Loucy (cell line): ENCODE measurements at regions not wholly inside any gene's neighbourhood (a gene's known extent, or its start where the extent isn't known, plus 50 kb on each side); places are given as distances from the start of the nearest gene placed in this dataset.

Experiments used
- H2AFZ ChIP-seq: fragments of 200-600 bp; sonication (generic); 2 replicates; pipeline ENCODE4 v1.6.0; 2016; ENCODE audit warnings: antibody characterized with exemption, mild to moderate bottlenecking, low read length, moderate library complexity
- H3F3A ChIP-seq: fragments of 200-600 bp; 2 replicates; pipeline ENCODE4 v1.6.0; 2016; ENCODE audit warnings: antibody characterized with exemption, low read depth, mild to moderate bottlenecking
- H3K27me3 ChIP-seq: fragments of 200-600 bp; sonication (generic); 2 replicates; pipeline ENCODE4 v1.6.1; 2014; ENCODE audit warnings: low read length, mild to moderate bottlenecking; ENCODE audit not compliant: insufficient read depth, poor library complexity, severe bottlenecking
- H3K36me3 ChIP-seq: fragments of 200-600 bp; sonication (generic); 2 replicates; pipeline ENCODE4 v1.6.1; 2016; ENCODE audit warnings: low read length; ENCODE audit not compliant: insufficient read depth
- H3K4me1 ChIP-seq: fragments of 200-600 bp; sonication (generic); 2 replicates; pipeline ENCODE4 v1.5.1; 2014; ENCODE audit warnings: low read length, mild to moderate bottlenecking; ENCODE audit not compliant: insufficient read depth, poor library complexity, severe bottlenecking
- H3K4me2 ChIP-seq: fragments of 200-600 bp; sonication (generic); 2 replicates; pipeline ENCODE4 v1.6.0; 2014; ENCODE audit warnings: antibody characterized with exemption, low read length, low read depth, mild to moderate bottlenecking; ENCODE audit not compliant: poor library complexity, severe bottlenecking
- H3K4me3 ChIP-seq: fragments of 200-600 bp; sonication (generic); 2 replicates; pipeline ENCODE4 v1.5.1; 2014; ENCODE audit warnings: low read length, mild to moderate bottlenecking, mixed read lengths; ENCODE audit not compliant: poor library complexity, severe bottlenecking
- H3K79me2 ChIP-seq: fragments of 200-600 bp; sonication (generic); 2 replicates; pipeline ENCODE4 v1.6.1; 2014; ENCODE audit warnings: low read length; ENCODE audit not compliant: insufficient read depth
- H3K9ac ChIP-seq: fragments of 200-600 bp; sonication (generic); 2 replicates; pipeline ENCODE4 v1.6.0; 2014; ENCODE audit warnings: mild to moderate bottlenecking, low read depth, low read length, moderate library complexity; ENCODE audit not compliant: poor library complexity, severe bottlenecking
- H3K9me2 ChIP-seq: fragments of 200-600 bp; sonication (generic); replicated peaks from 2 replicates; pipeline ENCODE4 v1.6.1; 2016; ENCODE audit warnings: low read depth, low read length, mixed read lengths
- H3K9me3 ChIP-seq: fragments of 200-600 bp; sonication (generic); 2 replicates; pipeline ENCODE4 v1.6.1; 2014; ENCODE audit warnings: mild to moderate bottlenecking, antibody characterized with exemption, low read length, low read depth; ENCODE audit not compliant: insufficient read depth
- H4K20me1 ChIP-seq: fragments of 200-600 bp; sonication (generic); 2 replicates; pipeline ENCODE4 v1.6.0; 2014; ENCODE audit warnings: antibody characterized with exemption, low read length, mild to moderate bottlenecking; ENCODE audit not compliant: insufficient read depth, poor library complexity, severe bottlenecking
- CTCF ChIP-seq: fragments of 200-600 bp; sonication (generic); conservative IDR thresholded peaks from 2 replicates; pipeline ENCODE4 v1.5.1; 2014; ENCODE audit warnings: mild to moderate bottlenecking, antibody characterized with exemption, low read length
- EZH2phosphoT487 ChIP-seq: fragments of 200-600 bp; IDR thresholded peaks from 2 replicates; pipeline ENCODE4 v1.6.1; 2018; ENCODE audit warnings: antibody characterized with exemption, mild to moderate bottlenecking, moderate library complexity, borderline replicate concordance

DNA sequence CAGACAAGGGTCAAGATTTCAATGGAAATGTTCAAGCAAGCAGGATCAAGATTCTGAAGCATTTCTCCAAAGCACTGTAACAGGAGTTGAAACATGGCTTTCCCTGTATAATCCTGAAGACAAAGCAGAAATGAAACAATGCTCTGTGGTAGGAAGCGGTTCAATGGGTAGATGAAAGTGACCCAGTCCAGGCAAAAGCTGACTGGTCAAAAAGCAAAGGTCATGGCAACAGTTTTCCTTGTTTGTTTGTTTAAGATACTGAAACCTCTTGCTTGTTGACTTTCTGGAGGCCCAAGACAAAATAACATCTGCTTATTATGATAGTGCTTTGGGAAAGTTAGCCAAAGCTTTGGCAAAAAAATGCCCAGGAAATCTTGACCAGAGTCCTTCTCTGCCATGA lies 1343.9 kb upstream of the PCDH9 start:
- H3K9me2 ChIP-seq: no peaks in the 10 kb centered on the region
- no peak overlapping the region for H3K9ac ChIP-seq
- H3K4me1 ChIP-seq: no peaks in the 10 kb centered on the region
- H3K27me3 ChIP-seq: no peaks in the 10 kb centered on the region
- H3K79me2 ChIP-seq: no peaks in the 10 kb centered on the region
- TF ChIP-seq CTCF: no peak
- no peak for TF ChIP-seq EZH2phosphoT487
- no peak overlapping the region for H3K4me2 ChIP-seq
- no peak overlapping the region for H2AFZ ChIP-seq
- no peak overlapping the region for H3K4me3 ChIP-seq
- no peaks in the 10 kb centered on the region for H3K36me3 ChIP-seq
- no peaks in the 10 kb centered on the region for H4K20me1 ChIP-seq
- H3K9me3 ChIP-seq: no peaks in the 10 kb centered on the region; the same call in 1 of the 2 replicates
- no peaks in the 10 kb centered on the region for H3F3A ChIP-seq

DNA sequence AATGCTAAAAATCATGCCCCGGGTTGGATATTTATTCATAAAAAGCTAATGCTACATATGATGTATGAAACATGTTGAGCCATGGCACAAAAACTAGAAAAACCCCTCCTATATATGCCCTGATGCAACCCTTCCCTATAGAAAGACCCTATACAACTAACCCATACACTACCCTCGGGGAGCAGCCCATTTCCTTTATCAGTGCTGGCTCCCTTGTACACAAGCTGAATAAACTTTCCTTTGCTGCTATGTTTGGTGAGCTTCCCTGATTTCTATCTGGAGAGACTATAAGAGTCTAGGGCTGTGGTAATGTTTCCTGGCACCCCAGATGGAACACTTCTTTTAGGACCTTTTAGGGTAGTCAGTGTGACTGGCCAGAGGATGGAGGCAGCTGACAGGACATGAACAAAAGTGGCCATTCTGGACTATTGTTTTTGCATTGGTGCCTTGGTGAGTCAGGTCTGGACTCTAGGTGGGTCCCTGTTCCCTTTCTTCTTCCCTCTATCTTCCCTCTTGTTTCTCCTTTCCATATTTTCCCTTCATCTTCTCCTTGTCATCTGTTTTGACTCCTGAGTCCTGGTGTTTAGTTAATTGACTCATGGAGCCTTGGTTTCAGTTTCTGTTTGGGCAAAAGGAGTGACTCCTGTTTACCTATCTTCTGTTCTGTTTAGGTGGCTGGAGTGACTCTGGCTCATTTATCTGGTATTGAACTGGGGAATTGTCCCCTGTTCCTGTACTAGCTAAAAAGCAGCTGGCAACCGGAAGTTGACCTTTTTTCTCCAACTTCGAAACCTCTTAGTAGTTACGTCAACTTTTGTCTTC lies 1321.8 kb upstream of the PCDH9 start:
- no peaks in the 10 kb centered on the region for H3K36me3 ChIP-seq
- H3K9ac ChIP-seq: peak overlapping the region; percentile 9
- H2AFZ ChIP-seq: peak overlapping the region; percentile 98
- peak overlapping the region; percentile 66 for H3K4me2 ChIP-seq
- H3K9me3 ChIP-seq: 0 out of 2 replicates have a peak, but pooled peaks cover 5% of the 10 kb centered on the region
- no peaks in the 10 kb centered on the region for H3K9me2 ChIP-seq
- no peak for TF ChIP-seq CTCF
- TF ChIP-seq EZH2phosphoT487: no peak
- H3K27me3 ChIP-seq: no peaks in the 10 kb centered on the region
- peak overlapping the region; percentile 64 for H3K4me3 ChIP-seq
- no peaks in the 10 kb centered on the region for H3K4me1 ChIP-seq
- no peaks in the 10 kb centered on the region for H4K20me1 ChIP-seq
- H3K79me2 ChIP-seq: no peaks in the 10 kb centered on the region
- no peaks in the 10 kb centered on the region for H3F3A ChIP-seq

DNA sequence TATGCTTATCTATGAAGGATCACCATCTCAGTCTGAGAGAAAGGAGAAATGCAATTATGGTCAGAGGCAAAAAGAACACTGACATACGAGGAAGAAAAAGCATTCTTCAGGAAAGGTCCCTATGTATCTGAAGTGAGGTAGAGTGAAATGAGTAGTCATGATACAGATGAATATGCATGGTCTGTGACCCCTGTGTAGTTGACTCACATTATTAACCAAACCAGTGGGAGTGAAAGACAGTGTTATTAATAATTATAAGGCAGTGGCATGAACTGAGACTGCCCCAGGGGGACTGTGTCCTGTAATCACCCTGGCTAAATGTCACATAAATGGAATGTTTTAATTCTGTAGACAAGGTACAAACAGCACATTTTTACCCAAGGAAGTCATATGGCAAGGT lies 1320.2 kb upstream of the PCDH9 start:
- Histone ChIP-seq H3K4me1 (no peaks in the 10 kb centered on the region), H3K36me3 (no peaks in the 10 kb centered on the region), H3K9me2 (no peaks in the 10 kb centered on the region), H3K27me3 (no peaks in the 10 kb centered on the region), H3K9ac (no peak overlapping the region), H4K20me1 (no peaks in the 10 kb centered on the region), H3K9me3 (0 out of 2 replicates have a peak, but pooled peaks cover 5% of the 10 kb centered on the region), H3K4me2 (no peak overlapping the region), H3K79me2 (no peaks in the 10 kb centered on the region), H3F3A (no peaks in the 10 kb centered on the region), H2AFZ (no peak overlapping the region), H3K4me3 (no peak overlapping the region)
- TF ChIP-seq EZH2phosphoT487 (no peak), CTCF (no peak)
